COLO668 (cell line): ENCODE measurements at regions not wholly inside any gene's neighbourhood (a gene's known extent, or its start where the extent isn't known, plus 50 kb on each side); places are given as distances from the start of the nearest gene placed in this dataset.
"Not testable (repeated sequence)": the region's sequence is repeated elsewhere in the genome, so short reads cannot be mapped to it uniquely, and the experiment has no call there.

ENCODE experiments used
- DNase-seq: peaks from one replicate; lab custom pipeline; 2025; ENCODE audit not compliant: unreplicated experiment; lab: John Stamatoyannopoulos, UW

GRCh38 chr3:127069814-127070440 is 87.0 kb downstream of the PLXNA1 start:
- no peak for DNase-seq

- DNase-seq: no peak
Observed at GRCh38 chr3:127070776-127071175, 87.9 kb downstream of the PLXNA1 start.

GRCh38 chr3:127071597-127072001 is 88.7 kb downstream of the PLXNA1 start:
- DNase-seq: no peak

- no peak for DNase-seq
Observed at GRCh38 chr3:127072221-127072771, 89.4 kb downstream of the PLXNA1 start.

GRCh38 chr3:127072971-127073783 is 90.3 kb downstream of the PLXNA1 start:
- no peak for DNase-seq

GRCh38 chr3:127073941-127074820 is 91.3 kb downstream of the PLXNA1 start:
- DNase-seq: no peak

GRCh38 chr3:127074900-127075360 is 92.0 kb downstream of the PLXNA1 start:
- peak; percentile 26 for DNase-seq

- not testable (repeated sequence) for DNase-seq
Observed at GRCh38 chr3:127076166-127076992, 93.5 kb downstream of the PLXNA1 start.

GRCh38 chr3:127077068-127077467 is 94.2 kb downstream of the PLXNA1 start:
- DNase-seq: no peak

- no peak for DNase-seq
Observed at GRCh38 chr3:127077505-127078064, 94.7 kb downstream of the PLXNA1 start.

GRCh38 chr3:127078626-127079025 is 95.7 kb downstream of the PLXNA1 start:
- DNase-seq: no peak

- no peak for DNase-seq
Observed at GRCh38 chr3:127079211-127079610, 96.3 kb downstream of the PLXNA1 start.

- no peak for DNase-seq
Observed at GRCh38 chr3:127081001-127081720, 98.2 kb downstream of the PLXNA1 start.

- DNase-seq: no peak
Observed at GRCh38 chr3:127082066-127082465, 99.2 kb downstream of the PLXNA1 start.

- no peak for DNase-seq
Observed at GRCh38 chr3:127083778-127084397, 101.0 kb downstream of the PLXNA1 start.

- DNase-seq: no peak
Observed at GRCh38 chr3:127084401-127084990, 101.6 kb downstream of the PLXNA1 start.

- DNase-seq: no peak
Observed at GRCh38 chr3:127085576-127085975, 102.7 kb downstream of the PLXNA1 start.

- DNase-seq: not testable (repeated sequence)
Observed at GRCh38 chr3:127086591-127086990, 103.7 kb downstream of the PLXNA1 start.
